Endothelial cell (in vitro differentiated cells): ENCODE measurements at regions not wholly inside any gene's neighbourhood (a gene's known extent, or its start where the extent isn't known, plus 50 kb on each side); places are given as distances from the start of the nearest gene placed in this dataset.
A peak's percentile ranks its signal among the peaks of the same experiment; 100 is the strongest.

Source experiments
- DNase-seq: peaks from one replicate; pipeline ENCODE4 v3.0.0; 2021; ENCODE audit warnings: low spot score
- H3K27ac Mint-ChIP-seq: one replicate; pipeline ENCODE4 v1.8.0; 2021; ENCODE audit warnings: mixed read lengths, inconsistent platforms; ENCODE audit not compliant: unreplicated experiment
- H3K27me3 Mint-ChIP-seq: one replicate; pipeline ENCODE4 v1.8.0; 2021; ENCODE audit warnings: mild to moderate bottlenecking, moderate library complexity, mixed read lengths, inconsistent platforms; ENCODE audit not compliant: unreplicated experiment
- H3K36me3 Mint-ChIP-seq: one replicate; pipeline ENCODE4 v1.8.0; 2021; ENCODE audit warnings: mild to moderate bottlenecking, low read depth, mixed read lengths, inconsistent platforms; ENCODE audit not compliant: unreplicated experiment
- H3K4me1 Mint-ChIP-seq: one replicate; pipeline ENCODE4 v1.8.0; 2021; ENCODE audit warnings: mild to moderate bottlenecking, mixed read lengths, inconsistent platforms; ENCODE audit not compliant: unreplicated experiment
- H3K4me3 Mint-ChIP-seq: one replicate; pipeline ENCODE4 v1.8.0; 2021; ENCODE audit warnings: mild to moderate bottlenecking, mixed read lengths, inconsistent platforms; ENCODE audit not compliant: unreplicated experiment
- H3K9me3 Mint-ChIP-seq: one replicate; pipeline ENCODE4 v1.8.0; 2021; ENCODE audit warnings: mixed read lengths, inconsistent platforms; ENCODE audit not compliant: unreplicated experiment
- TF ChIP-seq, protein P1 (sequence below): fragments of 200-600 bp; sonication (generic); IDR thresholded peaks from one replicate; pipeline ENCODE4 v1.5.0; 2021; ENCODE audit warnings: antibody characterized with exemption; ENCODE audit not compliant: unreplicated experiment

GRCh38 chr13:71251292-71251951, 615.6 kb downstream of the DACH1 start:
- TF ChIP-seq, protein P1, sequence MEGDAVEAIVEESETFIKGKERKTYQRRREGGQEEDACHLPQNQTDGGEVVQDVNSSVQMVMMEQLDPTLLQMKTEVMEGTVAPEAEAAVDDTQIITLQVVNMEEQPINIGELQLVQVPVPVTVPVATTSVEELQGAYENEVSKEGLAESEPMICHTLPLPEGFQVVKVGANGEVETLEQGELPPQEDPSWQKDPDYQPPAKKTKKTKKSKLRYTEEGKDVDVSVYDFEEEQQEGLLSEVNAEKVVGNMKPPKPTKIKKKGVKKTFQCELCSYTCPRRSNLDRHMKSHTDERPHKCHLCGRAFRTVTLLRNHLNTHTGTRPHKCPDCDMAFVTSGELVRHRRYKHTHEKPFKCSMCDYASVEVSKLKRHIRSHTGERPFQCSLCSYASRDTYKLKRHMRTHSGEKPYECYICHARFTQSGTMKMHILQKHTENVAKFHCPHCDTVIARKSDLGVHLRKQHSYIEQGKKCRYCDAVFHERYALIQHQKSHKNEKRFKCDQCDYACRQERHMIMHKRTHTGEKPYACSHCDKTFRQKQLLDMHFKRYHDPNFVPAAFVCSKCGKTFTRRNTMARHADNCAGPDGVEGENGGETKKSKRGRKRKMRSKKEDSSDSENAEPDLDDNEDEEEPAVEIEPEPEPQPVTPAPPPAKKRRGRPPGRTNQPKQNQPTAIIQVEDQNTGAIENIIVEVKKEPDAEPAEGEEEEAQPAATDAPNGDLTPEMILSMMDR, result no peak
- Mint-ChIP-seq H3K27me3 (peaks cover 4% of the 10 kb centered on the region), H3K4me3 (no peak overlapping the region), H3K27ac (peak overlapping the region; percentile 5), H3K36me3 (no peaks in the 10 kb centered on the region), H3K9me3 (no peaks in the 10 kb centered on the region), H3K4me1 (peaks cover 24% of the 10 kb centered on the region)
- DNase-seq, result no peak

DNA sequence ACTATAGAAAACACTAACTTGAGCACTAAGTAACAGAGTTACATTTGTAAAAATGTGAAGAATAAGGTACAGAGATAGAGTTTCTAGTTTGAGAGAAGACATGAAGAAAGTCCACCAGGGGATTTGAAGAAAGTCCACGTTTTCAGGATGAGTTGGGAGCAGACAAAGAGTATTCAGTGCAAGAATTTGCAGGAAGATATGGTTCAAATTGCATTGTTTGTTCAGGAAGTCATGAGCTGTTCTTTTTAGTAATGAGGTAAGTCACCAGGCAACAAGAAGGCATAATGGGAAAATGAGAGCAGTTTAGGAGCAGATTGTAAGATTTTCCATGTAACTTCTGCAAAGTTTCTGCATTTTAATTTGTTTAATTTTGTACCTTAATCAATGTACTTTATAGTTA, 618.0 kb downstream of the DACH1 start:
- Mint-ChIP-seq H3K9me3 (no peaks in the 10 kb centered on the region), H3K4me1 (peaks cover 24% of the 10 kb centered on the region), H3K27me3 (peaks cover 4% of the 10 kb centered on the region), H3K36me3 (no peaks in the 10 kb centered on the region), H3K4me3 (no peak overlapping the region), H3K27ac (peak overlapping the region; percentile 22)
- TF ChIP-seq, protein P1, result no peak
- no peak for DNase-seq

DNA sequence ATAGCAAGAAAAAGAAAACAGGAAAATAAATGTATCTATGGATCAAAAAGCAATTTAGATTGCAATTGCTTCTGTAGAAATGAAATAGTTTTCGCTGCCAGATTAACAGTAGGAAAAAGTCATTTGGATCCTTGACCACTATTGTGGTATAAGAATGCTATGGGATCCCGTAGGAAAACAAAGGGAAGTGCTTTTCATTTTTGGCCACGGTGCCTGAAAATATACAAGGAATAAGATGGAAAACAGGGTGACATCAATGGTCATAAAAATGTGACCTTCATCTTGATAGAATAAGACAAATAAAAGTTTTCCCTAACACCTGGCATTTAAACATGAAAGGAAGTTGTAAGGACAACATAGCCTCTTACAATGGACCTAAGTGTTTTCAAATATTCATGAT, 622.8 kb downstream of the DACH1 start:
- TF ChIP-seq, protein P1, result no peak
- no peak overlapping the region for H3K27ac Mint-ChIP-seq
- peaks cover 7% of the 10 kb centered on the region for H3K4me1 Mint-ChIP-seq
- no peaks in the 10 kb centered on the region for H3K36me3 Mint-ChIP-seq
- DNase-seq, result no peak
- no peaks in the 10 kb centered on the region for H3K9me3 Mint-ChIP-seq
- no peaks in the 10 kb centered on the region for H3K27me3 Mint-ChIP-seq
- H3K4me3 Mint-ChIP-seq, result no peak overlapping the region

DNA sequence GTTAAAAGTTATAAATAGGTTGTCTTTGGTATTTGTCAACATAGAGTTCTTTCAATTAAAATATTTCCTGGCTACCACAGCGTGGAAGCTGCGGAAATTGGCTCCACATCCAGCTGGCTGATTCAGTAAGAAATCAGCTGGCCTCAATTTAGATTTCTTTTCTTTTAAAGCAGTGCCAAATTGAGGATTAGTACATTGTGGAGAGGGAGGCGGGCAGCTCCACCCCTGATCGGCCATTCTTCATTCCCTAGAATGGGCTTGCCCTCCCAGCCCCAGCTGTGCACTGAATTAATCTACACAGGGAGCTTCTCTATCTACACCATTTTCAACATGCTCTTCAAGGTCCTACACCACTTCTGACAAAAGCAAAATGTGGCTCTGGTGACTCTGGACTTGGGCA, 624.8 kb downstream of the DACH1 start:
- DNase-seq, result no peak
- H3K27ac Mint-ChIP-seq, result no peak overlapping the region
- no peak overlapping the region for H3K4me3 Mint-ChIP-seq
- H3K4me1 Mint-ChIP-seq, result peaks cover 3% of the 10 kb centered on the region
- no peaks in the 10 kb centered on the region for H3K27me3 Mint-ChIP-seq
- no peaks in the 10 kb centered on the region for H3K36me3 Mint-ChIP-seq
- no peaks in the 10 kb centered on the region for H3K9me3 Mint-ChIP-seq
- TF ChIP-seq, protein P1, result no peak

GRCh38 chr13:71240911-71241310, 626.1 kb downstream of the DACH1 start:
- Mint-ChIP-seq H3K9me3 (no peaks in the 10 kb centered on the region), H3K27me3 (no peaks in the 10 kb centered on the region), H3K36me3 (no peaks in the 10 kb centered on the region), H3K4me3 (no peak overlapping the region), H3K27ac (no peak overlapping the region), H3K4me1 (peaks cover 3% of the 10 kb centered on the region)
- TF ChIP-seq, protein P1, result no peak
- no peak for DNase-seq
